ENCODE measurements at regions not wholly inside any gene's neighbourhood (a gene's known extent, or its start where the extent isn't known, plus 50 kb on each side); places are given as distances from the start of the nearest gene placed in this dataset.

- TF ChIP-seq, protein P1, sequence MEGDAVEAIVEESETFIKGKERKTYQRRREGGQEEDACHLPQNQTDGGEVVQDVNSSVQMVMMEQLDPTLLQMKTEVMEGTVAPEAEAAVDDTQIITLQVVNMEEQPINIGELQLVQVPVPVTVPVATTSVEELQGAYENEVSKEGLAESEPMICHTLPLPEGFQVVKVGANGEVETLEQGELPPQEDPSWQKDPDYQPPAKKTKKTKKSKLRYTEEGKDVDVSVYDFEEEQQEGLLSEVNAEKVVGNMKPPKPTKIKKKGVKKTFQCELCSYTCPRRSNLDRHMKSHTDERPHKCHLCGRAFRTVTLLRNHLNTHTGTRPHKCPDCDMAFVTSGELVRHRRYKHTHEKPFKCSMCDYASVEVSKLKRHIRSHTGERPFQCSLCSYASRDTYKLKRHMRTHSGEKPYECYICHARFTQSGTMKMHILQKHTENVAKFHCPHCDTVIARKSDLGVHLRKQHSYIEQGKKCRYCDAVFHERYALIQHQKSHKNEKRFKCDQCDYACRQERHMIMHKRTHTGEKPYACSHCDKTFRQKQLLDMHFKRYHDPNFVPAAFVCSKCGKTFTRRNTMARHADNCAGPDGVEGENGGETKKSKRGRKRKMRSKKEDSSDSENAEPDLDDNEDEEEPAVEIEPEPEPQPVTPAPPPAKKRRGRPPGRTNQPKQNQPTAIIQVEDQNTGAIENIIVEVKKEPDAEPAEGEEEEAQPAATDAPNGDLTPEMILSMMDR (conservative IDR thresholded peaks at IDR 0.05; ENCODE audit: low read length) = no peak
- no peak for TF ChIP-seq EZH2phosphoT487 (IDR thresholded peaks at IDR 0.05; ENCODE audit: borderline replicate concordance)
Observed at GRCh38 chr1:238991765-238992495, 394.4 kb upstream of the CHRM3 start.
